GM23338 (cell line): ENCODE measurements at regions not wholly inside any gene's neighbourhood (a gene's known extent, or its start where the extent isn't known, plus 50 kb on each side); places are given as distances from the start of the nearest gene placed in this dataset.

ENCODE experiments used
- ATAC-seq: fragments of 200-7000 bp; cut with Tn5 transposase; 3 replicates; pipeline ENCODE4 v1.9.1; 2020
- DNase-seq: peaks from one replicate; pipeline ENCODE4 v3.0.0-alpha.2; 2015; ENCODE audit warnings: low spot score
- H2AFZ ChIP-seq: fragments of 200-600 bp; sonication (generic); 2 replicates; pipeline ENCODE4 v1.8.0; 2016; ENCODE audit warnings: antibody characterized with exemption, mild to moderate bottlenecking, moderate library complexity
- H3F3A ChIP-seq: fragments of 200-600 bp; sonication (generic); replicated peaks from 2 replicates; pipeline ENCODE4 v1.8.0; 2017; ENCODE audit warnings: antibody characterized with exemption, mixed run types, low read depth
- H3K27ac ChIP-seq: fragments of 200-600 bp; sonication (generic); 2 replicates; pipeline ENCODE4 v1.6.1; 2016; ENCODE audit warnings: low read depth
- H3K27me3 ChIP-seq: fragments of 200-600 bp; sonication (generic); 2 replicates; pipeline ENCODE4 v1.8.0; 2016; ENCODE audit warnings: mild to moderate bottlenecking, mixed run types, moderate library complexity; ENCODE audit not compliant: insufficient read depth
- H3K36me3 ChIP-seq: fragments of 200-600 bp; sonication (generic); 2 replicates; pipeline ENCODE4 v1.8.0; 2016; ENCODE audit warnings: mild to moderate bottlenecking; ENCODE audit not compliant: insufficient read depth
- H3K4me1 ChIP-seq: fragments of 200-600 bp; sonication (generic); 2 replicates; pipeline ENCODE4 v1.8.0; 2016; ENCODE audit warnings: mild to moderate bottlenecking, moderate library complexity; ENCODE audit not compliant: insufficient read depth
- H3K4me2 ChIP-seq: fragments of 200-600 bp; sonication (generic); 2 replicates; pipeline ENCODE4 v1.7.1; 2017; ENCODE audit warnings: mixed run types
- H3K4me3 ChIP-seq: fragments of 200-600 bp; sonication (generic); 2 replicates; pipeline ENCODE4 v1.6.1; 2016; ENCODE audit warnings: mixed run types
- H3K79me2 ChIP-seq: fragments of 200-600 bp; sonication (generic); replicated peaks from 2 replicates; pipeline ENCODE4 v1.8.0; 2017; ENCODE audit warnings: mild to moderate bottlenecking; ENCODE audit not compliant: insufficient read depth
- H3K9me2 ChIP-seq: fragments of 200-600 bp; sonication (generic); 2 replicates; pipeline ENCODE4 v1.8.0; 2017; ENCODE audit not compliant: insufficient read depth
- H4K20me1 ChIP-seq: fragments of 200-600 bp; sonication (generic); replicated peaks from 2 replicates; pipeline ENCODE4 v1.8.0; 2017; ENCODE audit warnings: mild to moderate bottlenecking; ENCODE audit not compliant: insufficient read depth
- H3K27ac Mint-ChIP-seq: 2 replicates; pipeline ENCODE4 v1.8.0; 2020; ENCODE audit warnings: inconsistent platforms, mild to moderate bottlenecking, moderate library complexity, mixed read lengths
- H3K27me3 Mint-ChIP-seq: 3 replicates; pipeline ENCODE4 v1.8.0; 2022; ENCODE audit warnings: low read depth, mild to moderate bottlenecking, moderate library complexity, mixed read lengths, inconsistent platforms; ENCODE audit not compliant: insufficient read depth, poor library complexity
- H3K36me3 Mint-ChIP-seq: 3 replicates; pipeline ENCODE4 v1.8.0; 2021; ENCODE audit warnings: low read depth, mild to moderate bottlenecking, inconsistent platforms, moderate library complexity, mixed read lengths
- H3K4me1 Mint-ChIP-seq: 3 replicates; pipeline ENCODE4 v1.8.0; 2020; ENCODE audit warnings: mild to moderate bottlenecking, inconsistent platforms, mixed read lengths
- H3K4me3 Mint-ChIP-seq: 3 replicates; pipeline ENCODE4 v1.8.0; 2021; ENCODE audit warnings: moderate library complexity, mild to moderate bottlenecking, inconsistent platforms, mixed read lengths
- H3K9me3 Mint-ChIP-seq: 3 replicates; pipeline ENCODE4 v1.8.0; 2020; ENCODE audit warnings: moderate library complexity, mild to moderate bottlenecking, inconsistent platforms, mixed read lengths
- CREB1 ChIP-seq: fragments of 250-450 bp; sonication (Bioruptor Pico); IDR thresholded peaks from 2 replicates; pipeline ENCODE4 v1.5.0; 2020; ENCODE audit warnings: low read depth, mild to moderate bottlenecking, moderate library complexity
- CTCF ChIP-seq, 2 experiments: fragments of 200-600 bp in 1 of 2; sonication (generic) in 1 of 2; conservative IDR thresholded peaks; 2 replicates each; pipeline versions ENCODE4 v1.5.1 to v1.6.1; 2016 to 2017; ENCODE audit warnings: antibody characterized with exemption in 2 of 2, low read depth in 2 of 2, mild to moderate bottlenecking in 2 of 2, moderate library complexity in 1 of 2
- EZH2phosphoT487 ChIP-seq: fragments of 200-600 bp; sonication (generic); IDR thresholded peaks from one replicate; pipeline ENCODE4 v1.8.1; 2018; ENCODE audit warnings: antibody characterized with exemption; ENCODE audit not compliant: unreplicated experiment
- JUNB ChIP-seq: IDR thresholded peaks from one replicate; pipeline ENCODE4 v1.6.1; 2016; ENCODE audit warnings: antibody characterized with exemption; ENCODE audit not compliant: unreplicated experiment
- POLR2AphosphoS5 ChIP-seq: IDR thresholded peaks from 2 replicates; pipeline ENCODE4 v1.6.1; 2016; ENCODE audit warnings: antibody characterized with exemption, low read depth
- STAT1 ChIP-seq: IDR thresholded peaks from one replicate; pipeline ENCODE4 v1.6.1; 2016; ENCODE audit warnings: antibody characterized with exemption; ENCODE audit not compliant: unreplicated experiment
- ZNF114 ChIP-seq: fragments of 250-450 bp; sonication (Bioruptor Pico); IDR thresholded peaks from 2 replicates; pipeline ENCODE4 v1.5.0; 2020; ENCODE audit warnings: mild to moderate bottlenecking, moderate library complexity
- ZNF462 ChIP-seq: fragments of 250-450 bp; sonication (Bioruptor Pico); IDR thresholded peaks from 2 replicates; pipeline ENCODE4 v1.5.0; 2020; ENCODE audit warnings: mild to moderate bottlenecking, moderate library complexity
- TF ChIP-seq, protein P1 (sequence below): IDR thresholded peaks from one replicate; pipeline ENCODE4 v1.6.1; 2018; ENCODE audit warnings: antibody characterized with exemption; ENCODE audit not compliant: unreplicated experiment

DNA sequence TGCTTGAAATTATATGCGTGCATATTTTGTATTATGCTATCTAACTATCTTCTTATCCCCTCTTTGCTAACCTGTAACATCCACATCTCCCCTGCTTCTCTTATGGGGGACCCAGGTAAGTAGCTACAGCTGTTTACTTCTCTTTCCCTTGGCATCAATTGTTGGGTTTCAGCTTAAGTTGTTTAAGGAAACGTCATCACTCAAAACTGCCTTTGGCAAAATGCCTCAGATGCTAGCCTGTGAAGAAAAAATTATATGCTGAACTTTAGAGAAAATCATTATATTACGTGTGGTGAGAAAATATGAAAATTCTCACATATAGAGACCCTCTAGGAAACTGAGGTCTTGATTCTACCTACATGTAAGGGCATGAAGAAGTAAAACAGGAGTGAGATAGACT is 447.0 kb upstream of the NECTIN3 start (continued):
- TF ChIP-seq, protein P1, sequence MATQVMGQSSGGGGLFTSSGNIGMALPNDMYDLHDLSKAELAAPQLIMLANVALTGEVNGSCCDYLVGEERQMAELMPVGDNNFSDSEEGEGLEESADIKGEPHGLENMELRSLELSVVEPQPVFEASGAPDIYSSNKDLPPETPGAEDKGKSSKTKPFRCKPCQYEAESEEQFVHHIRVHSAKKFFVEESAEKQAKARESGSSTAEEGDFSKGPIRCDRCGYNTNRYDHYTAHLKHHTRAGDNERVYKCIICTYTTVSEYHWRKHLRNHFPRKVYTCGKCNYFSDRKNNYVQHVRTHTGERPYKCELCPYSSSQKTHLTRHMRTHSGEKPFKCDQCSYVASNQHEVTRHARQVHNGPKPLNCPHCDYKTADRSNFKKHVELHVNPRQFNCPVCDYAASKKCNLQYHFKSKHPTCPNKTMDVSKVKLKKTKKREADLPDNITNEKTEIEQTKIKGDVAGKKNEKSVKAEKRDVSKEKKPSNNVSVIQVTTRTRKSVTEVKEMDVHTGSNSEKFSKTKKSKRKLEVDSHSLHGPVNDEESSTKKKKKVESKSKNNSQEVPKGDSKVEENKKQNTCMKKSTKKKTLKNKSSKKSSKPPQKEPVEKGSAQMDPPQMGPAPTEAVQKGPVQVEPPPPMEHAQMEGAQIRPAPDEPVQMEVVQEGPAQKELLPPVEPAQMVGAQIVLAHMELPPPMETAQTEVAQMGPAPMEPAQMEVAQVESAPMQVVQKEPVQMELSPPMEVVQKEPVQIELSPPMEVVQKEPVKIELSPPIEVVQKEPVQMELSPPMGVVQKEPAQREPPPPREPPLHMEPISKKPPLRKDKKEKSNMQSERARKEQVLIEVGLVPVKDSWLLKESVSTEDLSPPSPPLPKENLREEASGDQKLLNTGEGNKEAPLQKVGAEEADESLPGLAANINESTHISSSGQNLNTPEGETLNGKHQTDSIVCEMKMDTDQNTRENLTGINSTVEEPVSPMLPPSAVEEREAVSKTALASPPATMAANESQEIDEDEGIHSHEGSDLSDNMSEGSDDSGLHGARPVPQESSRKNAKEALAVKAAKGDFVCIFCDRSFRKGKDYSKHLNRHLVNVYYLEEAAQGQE = no peak
- TF ChIP-seq JUNB = no peak
- no peak for TF ChIP-seq ZNF114 (CRISPR knock-in tag)
- no peak for TF ChIP-seq STAT1
- TF ChIP-seq POLR2AphosphoS5 = no peak

DNA sequence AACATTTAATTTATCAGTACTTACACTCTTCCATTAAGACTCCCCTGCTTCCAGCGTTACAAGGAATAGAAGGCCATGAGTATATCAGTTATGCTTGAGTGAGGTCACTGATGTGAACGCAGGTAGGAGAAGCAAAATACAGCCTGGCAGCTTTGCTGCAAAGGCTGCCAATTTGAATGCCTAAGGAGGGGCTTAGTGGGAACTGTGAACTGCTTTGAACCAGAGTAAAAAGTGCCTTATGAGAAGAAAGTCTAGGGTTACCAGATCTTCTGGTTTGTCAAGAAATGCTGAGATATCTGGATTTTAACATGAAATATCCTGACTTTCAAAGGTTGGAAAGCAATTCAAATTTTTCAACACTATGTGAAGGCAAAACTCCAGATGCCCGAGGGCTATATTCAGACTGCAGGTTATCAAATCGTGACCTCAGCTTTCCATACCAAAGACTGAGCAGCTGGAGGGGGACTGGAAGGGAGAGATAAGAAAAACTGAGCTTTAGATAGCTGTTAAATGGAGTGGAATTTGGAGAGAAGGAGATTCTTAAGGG is 446.3 kb upstream of the NECTIN3 start:
- no peaks in the 10 kb centered on the region; the same call in 2 of the 3 replicates for H3K9me3 Mint-ChIP-seq
- no peaks in the 10 kb centered on the region for H3K36me3 ChIP-seq
- no peak overlapping the region for H3K27ac ChIP-seq
- DNase-seq (no peak), ATAC-seq (peak; percentile 26; the same call in 1 of the 3 replicates)
- no peaks in the 10 kb centered on the region for H3K36me3 Mint-ChIP-seq
- peaks cover 6% of the 10 kb centered on the region; the same call in 2 of the 3 replicates for H3K4me1 Mint-ChIP-seq
- no peak overlapping the region for H3K4me3 Mint-ChIP-seq
- H3K27ac Mint-ChIP-seq = no peak overlapping the region
- H3K79me2 ChIP-seq = no peaks in the 10 kb centered on the region
- no peak overlapping the region for H3K4me2 ChIP-seq
- H3K9me2 ChIP-seq = peaks cover 14% of the 10 kb centered on the region; the same call in 1 of the 2 replicates
- no peaks in the 10 kb centered on the region for H4K20me1 ChIP-seq
- H3K4me1 ChIP-seq = 0 out of 2 replicates have a peak, but pooled peaks cover 9% of the 10 kb centered on the region
- H2AFZ ChIP-seq = peak overlapping the region; percentile 45; the same call in 1 of the 2 replicates
- no peak overlapping the region for H3K4me3 ChIP-seq
- H3F3A ChIP-seq = no peaks in the 10 kb centered on the region
- no peaks in the 10 kb centered on the region for H3K27me3 ChIP-seq
- H3K27me3 Mint-ChIP-seq = no peaks in the 10 kb centered on the region
- TF ChIP-seq CREB1 (CRISPR knock-in tag) (no peak), JUNB (no peak), EZH2phosphoT487 (no peak), CTCF (conservative IDR thresholded peaks at IDR 0.05; ENCODE audit: low read depth in 2 of 2) (no peak), ZNF462 (CRISPR knock-in tag) (no peak)
- TF ChIP-seq, protein P1 = no peak
